EL (cell line): ENCODE measurements at regions not wholly inside any gene's neighbourhood (a gene's known extent, or its start where the extent isn't known, plus 50 kb on each side); places are given as distances from the start of the nearest gene placed in this dataset.
"Not testable (repeated sequence)": the region's sequence is repeated elsewhere in the genome, so short reads cannot be mapped to it uniquely, and the experiment has no call there.

Source experiments
- DNase-seq: peaks from one replicate; pipeline ENCODE4 v3.0.0-alpha.2; 2016

DNA sequence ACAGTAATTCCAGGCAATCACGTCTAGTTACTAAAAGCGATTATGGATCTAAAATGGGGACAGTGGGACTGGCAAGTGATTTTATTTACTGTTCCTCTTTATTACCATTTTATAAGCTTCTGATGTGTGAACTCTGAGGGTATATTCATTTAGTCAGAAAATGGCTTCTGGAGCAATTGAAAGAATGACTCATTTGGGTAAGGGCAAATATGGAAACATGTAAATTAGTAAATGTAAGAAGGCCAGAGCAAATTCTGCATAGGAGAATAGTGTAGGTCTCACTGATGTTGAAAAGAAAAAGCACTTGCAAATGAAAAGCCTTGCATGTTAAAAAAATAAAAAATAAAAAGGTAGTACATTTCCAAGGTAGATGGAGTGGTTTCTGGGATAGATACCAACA, 262.2 kb downstream of the KLF5 start:
- DNase-seq = no peak

DNA sequence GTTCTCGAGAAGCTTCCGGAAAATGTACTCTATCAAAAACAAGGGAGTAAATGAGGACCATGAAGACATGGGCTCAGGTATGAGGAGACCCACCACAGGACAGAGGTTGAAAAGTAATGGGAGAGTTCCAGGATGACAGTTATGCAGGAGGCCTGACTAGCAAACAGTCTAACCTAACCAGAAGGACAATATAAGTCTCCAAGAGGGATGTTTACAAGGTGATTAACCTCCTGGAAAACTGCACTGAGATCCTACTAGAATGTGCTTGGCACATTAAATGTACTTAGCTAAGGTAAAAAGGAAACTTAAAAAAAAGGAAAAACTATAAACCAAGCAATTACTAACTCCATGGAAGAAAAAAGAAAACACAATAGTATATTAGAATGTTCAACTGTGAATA, 258.3 kb downstream of the KLF5 start:
- no peak for DNase-seq

DNA sequence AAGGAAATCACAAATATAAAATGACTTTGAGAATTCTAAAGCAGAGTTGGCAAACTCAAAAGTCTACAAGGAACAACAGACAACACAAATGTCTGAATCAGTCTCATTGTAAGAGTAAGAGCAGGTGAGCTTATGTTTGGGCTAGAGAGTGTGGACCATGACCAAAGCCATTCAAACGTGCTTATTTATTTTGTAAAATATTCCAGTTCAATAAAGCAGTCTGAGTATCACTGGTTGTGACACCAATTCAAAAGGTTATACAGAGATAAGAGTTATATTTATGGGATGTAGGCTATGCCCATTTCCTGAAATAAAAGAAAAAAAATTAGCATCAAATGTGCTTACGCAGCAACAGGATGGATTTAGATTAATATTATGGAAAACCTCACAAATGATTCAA, 251.6 kb downstream of the KLF5 start:
- DNase-seq = no peak

DNA sequence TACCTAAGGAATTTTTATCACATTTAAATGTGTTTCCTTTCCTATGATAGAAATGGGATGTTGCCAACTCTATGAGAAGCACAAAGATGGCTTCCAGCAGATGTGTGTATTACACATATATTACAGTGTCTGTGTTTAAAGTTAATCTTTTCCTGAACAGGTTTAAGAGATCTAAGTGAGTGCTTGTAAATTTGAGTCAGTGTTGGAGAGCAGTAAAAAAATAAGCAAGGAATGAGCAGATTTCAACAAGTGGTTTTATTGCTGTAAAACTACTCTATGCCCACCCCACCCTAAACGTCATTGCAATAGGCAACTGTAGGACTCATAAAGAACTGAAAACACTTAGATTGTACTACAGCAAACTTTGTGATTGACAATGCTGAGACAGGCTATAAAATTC, 248.7 kb downstream of the KLF5 start:
- DNase-seq = peak; percentile 11

DNA sequence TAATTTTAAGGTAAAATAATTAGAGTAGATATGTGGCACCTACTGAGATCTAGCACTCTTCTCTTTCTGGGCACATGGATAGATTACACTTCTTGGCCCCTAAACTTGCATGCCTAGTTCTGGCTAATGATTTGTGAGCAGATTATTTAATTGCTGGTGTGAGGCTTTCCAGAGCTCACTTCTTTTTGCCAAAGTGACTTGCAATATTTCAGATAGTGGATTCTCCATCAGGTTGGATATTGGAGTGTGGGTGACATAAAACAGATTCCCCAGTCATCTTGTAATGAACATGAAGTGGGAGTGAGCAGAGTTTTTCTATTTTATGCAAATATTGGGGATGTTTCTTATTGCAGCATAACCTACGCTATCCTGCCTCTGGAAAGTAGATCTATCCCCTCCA, 247.9 kb downstream of the KLF5 start:
- no peak for DNase-seq

DNA sequence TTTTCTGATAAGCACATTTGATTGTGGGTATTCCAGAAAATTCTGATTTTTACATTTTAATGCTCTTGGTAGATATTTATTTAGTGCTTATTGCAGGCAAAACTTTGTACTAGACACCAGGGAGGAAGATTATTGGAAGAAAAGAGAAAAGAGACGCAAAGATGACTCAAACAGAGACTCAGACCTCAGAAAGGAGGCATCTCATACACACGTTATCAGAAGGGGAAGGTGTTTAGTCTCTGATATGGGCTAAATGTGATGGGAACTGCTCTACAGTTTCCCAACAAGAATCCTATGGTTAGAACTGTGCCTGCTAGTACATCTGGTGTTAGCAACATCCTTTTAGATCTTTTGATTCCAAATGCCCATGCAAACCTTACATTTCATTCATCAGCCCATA, 245.6 kb downstream of the KLF5 start:
- no peak for DNase-seq

DNA sequence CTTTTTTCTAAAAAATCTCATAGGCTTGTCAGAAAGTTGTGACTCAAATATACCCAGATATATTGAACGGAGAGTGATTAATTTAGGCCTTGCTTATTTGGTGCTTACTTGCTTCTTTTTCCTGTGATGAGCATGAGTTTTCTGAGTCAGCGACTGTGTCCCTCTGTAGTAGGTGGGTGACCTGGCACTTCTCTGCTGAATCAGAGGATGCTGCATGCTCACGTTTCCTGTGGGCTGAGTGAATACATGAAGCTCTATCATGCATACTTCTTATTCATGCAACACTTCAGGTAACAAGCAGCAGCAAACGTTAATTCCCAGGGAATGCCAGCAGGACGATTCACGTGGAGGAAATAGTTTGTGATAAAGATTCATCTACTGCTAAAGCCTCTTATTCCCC, 245.0 kb downstream of the KLF5 start:
- DNase-seq = peak; percentile 40

DNA sequence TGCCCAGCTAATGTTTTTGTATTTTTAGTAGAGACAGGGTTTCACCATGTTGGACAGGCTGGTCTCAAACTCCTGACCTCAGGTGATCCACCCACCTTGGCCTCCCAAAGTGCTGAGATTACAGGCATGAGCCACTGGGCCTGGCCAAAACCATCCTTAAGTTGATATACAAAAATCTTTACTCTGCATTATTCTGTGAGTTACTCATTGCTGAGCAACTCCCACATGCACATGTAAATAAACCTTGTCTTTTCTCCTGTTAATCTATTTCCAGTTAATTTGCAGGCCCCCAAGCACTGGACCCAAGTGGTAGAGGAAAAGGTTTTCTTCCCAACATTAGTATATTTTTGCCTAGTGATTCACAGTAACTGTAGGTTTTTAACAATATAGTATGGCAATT, 242.8 kb downstream of the KLF5 start:
- not testable (repeated sequence) for DNase-seq

DNA sequence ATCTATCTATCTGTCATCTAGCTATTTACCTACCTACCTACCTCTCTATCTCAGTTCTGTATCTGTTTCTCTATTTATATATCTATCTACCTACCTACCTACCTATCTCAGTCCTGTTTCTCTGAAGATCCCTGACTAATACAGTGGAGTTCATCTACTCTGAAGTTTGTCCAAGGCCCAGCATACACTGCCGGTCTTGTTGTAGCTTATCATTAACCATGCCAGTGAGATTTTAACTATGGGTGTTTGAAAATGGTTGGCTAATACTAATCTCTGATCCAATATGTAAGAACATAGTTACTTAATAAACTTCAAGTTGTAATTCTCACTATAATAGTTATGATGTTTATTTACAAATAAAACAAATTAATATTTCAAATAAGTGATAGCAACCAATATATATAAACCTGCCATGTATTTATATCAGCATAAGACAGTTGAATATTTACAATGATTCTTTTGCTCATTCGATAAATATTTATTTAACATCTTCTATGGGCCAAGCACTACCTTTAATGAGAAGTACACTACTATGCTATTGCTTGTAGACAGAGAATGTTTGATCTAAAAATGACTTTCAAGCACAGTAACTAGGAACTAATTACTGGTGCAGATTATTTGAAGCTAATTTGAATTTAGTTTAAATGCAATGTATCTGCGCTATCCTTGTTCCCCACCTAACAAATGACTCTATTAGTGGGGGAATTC, 242.1 kb downstream of the KLF5 start:
- no peak for DNase-seq

DNA sequence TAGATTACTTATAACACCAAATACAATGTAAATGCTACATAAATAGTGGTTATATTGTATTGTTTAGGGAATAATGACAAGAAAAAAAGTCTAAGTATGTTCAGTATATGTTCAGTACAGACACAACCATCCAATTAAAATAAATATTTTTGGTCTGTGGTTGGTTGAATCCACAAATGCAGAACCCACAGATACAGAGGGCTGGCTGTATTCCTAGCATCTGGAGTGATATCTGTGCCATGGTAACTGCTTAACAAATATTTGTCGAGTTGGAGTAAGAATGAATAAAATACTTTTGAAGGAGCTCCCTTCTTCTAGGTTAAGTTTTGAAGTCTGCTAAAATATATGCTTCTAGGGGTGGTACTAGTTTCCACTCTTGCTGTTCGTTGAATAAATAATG, 241.0 kb downstream of the KLF5 start:
- no peak for DNase-seq

DNA sequence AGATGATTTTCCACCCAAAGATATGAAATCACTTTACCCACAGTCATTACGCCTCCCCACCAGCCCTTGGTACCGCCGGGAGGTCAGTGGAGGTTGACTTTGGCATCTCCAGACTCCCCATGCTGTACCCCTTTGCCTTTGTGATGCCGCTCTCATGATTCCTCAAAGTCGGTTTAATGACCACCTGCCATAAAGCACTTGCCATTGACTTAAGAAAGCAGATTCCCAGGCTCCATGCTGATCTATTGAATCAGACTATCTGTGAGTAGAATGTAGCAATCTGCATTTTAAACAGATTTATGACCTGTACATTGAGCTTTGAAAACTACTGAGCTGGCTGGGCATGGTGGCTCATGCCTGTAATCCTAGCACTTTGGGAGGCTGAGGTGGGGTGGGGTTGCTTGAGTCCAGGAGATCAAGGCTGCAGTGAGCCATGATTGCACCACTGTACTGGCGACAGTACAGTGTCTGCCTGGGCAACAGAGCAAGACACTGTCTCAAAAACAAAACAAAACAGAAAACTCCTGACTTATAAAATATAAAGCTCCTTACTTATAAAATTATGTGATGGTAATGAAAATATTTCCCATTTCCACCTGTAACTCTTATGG, 235.2 kb downstream of the KLF5 start:
- no peak for DNase-seq

DNA sequence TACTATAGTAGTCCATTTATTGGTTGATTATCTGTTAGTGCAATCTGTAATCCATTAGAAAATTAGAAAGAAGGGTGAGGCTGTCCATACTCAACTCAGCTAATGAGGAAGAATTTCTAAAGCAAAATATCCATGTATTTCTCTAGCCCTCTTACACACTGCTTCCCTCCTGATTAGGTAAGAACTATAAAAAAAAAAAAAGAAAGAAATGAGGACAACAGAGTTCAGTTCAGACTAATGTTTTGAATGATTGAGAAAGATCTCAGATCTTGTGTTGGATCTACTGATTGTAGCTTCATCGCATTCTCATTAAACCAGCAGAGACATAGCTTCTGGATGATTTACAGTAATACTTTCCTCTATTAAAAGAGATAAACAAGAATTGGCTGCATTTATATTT, 233.3 kb downstream of the KLF5 start:
- DNase-seq = no peak

DNA sequence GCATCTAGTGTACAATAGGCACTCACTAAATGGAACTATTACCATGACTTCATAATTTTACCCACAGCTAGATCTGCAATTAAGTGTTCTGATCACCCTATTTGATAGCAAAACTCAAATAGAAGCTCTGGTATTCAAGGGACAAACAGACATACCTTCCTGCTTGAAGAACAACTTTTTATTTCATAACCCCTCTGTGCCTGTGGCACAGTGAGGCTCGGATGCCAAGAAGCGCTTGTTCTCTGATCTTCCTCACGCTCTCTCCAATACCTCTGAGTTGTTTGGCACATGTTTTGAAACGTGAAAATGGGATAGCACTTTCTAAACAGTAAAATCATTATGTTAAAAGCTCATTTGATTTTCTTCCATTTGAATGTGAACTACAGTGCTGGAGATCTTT, 232.0 kb downstream of the KLF5 start:
- no peak for DNase-seq

DNA sequence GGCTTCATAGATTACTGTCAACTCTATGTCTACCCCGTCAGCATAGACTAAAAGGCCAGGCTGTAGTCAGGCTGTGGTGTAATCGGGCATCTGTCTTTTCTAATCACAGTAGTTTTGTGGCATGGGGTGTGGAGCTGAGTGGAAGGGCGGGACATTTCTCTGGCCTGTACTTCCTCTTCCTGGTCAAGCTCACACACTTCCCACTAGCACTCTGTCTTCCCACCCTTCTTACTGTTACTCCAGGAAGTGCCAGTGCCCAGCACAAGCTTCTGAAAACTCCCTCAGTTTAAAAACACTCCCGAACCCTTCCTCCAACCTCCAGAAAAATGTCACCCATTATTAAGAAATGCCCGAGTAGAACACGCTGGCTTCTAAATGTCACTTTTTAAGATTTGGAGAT, 229.8 kb downstream of the KLF5 start:
- no peak for DNase-seq

DNA sequence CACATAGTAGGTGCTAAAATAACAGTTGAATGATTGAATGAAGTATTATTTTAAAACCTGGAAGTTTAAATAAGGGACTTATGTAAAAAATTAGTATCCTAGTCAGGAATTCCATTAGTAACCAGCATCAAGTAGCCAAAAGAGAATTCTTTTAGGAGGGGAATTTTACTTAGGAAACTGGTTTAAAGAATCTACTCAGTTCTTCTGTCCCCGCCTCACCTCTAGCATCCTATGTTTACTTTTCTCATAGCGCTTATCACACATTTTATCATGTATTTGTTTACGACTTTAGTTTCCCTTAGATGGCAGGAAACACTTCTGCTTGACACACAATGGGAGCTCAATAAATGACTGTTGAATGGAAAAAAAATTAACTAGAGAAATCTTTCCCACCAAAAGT, 229.0 kb downstream of the KLF5 start:
- DNase-seq = no peak

DNA sequence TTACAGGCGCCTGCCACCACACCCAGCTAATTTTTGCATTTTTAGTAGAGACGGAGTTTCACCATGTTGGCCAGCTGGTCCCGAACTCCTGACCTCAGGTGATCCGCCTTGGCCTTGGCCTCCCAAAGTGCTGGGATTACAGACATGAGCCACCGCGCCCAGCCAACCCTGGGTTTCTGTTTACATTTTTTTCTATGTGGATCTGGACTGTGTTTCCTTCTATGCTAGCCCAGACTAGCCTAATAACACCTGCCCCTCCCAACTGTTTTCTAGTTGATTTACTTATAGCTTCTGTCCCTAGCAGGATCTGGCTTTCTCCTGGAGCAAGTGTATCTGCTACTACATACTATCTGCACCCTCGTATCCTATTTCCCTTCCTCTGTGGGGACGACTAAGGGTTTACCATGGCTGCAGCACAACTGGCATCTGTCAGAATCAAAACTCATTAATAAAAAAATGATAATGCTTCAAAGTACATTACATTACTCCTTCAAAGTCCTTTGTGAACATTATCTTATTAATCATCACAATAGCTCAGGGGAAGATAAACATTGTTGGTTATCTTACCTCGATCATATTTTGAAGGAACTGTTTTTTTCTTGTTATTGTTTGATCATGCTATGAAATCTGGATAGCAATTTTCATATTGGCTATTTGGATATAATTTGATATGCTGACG, 228.3 kb downstream of the KLF5 start:
- no peak for DNase-seq

DNA sequence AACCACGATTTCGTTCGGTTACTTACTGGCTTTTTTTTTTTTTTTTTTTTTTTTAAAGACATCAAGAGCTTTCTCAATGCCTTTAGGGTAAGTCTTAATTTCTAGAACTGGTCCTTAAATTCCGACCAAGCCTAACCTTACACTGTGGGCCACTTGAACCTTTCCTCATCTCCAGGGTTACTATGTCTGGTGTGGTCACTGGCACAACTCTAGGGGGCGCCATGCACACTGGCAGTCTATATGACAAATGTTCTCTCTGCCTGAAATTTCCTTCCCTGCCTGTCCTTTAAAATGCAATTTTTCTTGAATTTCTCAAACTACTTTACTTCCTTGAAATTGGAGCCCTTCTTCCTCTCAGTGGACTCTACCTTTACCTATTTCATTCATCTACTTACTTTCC, 227.4 kb downstream of the KLF5 start:
- no peak for DNase-seq

DNA sequence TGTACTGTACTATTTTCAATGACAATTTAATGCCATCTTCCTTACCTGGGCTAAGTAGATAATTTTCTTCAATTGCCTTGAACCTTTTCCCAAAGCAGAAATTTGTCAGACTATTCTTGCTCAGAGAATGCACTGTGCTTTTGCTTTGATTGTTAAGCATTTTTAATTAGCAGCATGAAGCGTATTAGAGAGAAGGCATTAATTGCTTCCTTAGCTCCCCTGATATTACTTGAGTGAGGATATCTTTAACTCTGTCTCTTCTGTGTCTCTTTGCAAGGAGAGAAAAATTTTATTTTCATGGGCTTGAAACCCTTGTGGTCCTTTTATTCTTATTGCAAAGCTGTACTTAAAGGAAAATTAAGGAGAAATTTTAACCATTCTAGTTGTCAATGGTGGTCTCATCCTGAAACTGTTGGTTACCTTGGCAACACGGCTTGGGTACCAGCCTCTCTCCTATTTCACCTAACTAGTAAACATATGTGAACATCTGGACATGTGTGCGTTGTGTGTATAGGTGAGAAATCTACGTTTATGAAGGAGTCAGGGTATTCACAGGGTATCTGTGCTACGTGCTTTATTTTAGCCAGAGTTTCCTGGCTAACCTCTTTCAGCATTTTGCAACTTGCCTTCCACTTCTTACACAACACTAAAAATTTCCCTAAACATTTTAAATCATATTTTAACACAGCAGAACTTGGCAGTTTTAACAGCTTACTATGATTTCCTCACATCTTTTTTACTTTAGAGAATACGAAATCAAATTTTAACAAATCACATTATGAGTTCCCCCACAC, 225.5 kb downstream of the KLF5 start:
- no peak for DNase-seq

DNA sequence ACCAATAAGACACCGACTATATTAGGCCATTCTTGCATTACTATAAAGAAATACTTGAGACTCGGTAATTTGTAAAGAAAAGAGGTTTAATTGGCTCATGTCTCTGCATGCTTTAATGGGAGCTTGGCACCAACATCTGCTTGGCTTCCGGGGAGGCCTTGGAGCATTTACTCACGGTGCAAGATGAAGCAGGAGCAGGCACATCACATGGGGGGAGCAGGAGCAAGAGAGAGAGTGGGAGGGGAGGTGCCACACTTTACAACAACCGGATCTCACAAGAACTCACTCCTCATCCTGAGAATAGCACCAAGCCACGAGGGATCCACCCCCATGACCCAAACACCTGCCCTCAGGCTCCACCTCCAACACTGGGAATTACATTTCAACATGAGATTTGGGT, 224.8 kb downstream of the KLF5 start:
- DNase-seq = no peak

DNA sequence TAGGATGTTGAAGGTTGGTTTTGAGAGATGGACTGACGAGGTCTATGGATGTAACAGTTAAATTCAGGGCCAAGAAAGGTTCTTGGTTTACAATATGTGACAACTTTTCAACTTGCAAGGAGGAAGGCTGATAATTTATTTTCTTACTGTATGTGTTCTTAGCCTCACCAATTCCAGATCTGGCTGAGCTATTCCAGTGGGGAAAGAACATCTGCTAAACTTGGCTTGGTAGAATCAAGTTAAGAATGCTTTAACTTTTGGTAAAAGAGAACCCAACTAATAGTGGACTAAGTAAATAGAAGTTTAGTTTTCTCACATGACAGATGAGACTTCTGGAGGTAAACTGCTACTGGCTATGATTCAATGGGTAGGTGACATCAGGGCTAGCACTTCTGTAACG, 222.9 kb downstream of the KLF5 start:
- DNase-seq = no peak

DNA sequence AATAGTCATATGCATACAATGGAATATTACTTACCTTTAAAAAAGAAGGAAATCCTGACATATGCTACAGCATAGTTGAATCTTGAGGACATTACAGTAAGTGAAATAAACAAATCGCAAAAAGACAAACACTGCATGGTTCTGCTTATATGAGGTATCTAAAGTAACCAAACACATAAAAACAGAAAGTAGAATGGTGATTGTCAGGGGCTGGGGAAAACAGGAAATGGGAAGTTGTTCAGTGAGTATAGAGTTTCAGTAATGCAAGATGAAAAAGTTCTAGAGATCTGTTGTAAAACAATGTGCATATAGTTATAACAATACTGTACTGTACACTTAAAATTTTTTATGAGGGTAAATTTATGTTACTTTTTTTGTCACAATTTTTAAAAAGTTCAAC, 219.4 kb downstream of the KLF5 start:
- no peak for DNase-seq

DNA sequence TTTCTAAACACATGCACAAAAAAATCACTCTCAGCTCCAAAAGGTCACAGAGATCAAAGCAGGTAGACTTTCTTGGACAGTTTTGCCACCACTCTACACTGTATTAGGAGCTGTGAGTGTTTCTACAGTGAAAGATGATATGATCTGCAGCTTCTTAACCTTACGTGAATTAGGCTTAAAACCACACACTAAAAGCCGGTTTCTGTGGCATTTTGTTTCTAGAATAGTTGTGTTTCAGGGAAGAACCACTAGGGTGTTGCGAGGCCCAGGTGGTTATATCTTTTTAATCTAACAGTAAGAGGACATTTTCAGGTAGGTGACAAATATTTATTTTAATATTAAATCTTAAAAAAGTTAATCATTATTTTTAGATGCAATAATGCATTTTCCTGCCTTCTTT, 216.4 kb downstream of the KLF5 start:
- no peak for DNase-seq

DNA sequence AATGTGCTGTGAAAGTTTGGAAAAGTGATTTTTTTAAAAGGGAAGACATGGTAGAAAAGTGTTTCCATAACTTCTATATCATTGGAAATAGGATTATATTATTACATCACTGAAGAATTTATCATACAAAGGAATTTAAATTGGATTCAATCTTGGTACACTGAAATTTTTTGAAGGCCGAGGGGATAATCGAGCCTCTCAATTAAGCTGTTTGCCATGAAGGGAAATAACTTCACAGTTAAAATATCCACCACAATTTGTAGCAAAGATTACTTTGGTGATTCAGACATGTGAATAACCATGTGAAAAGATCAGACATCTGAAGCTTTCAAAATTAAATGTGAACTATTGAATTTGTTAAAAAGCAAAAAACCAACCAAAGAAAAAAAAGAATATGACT, 215.3 kb downstream of the KLF5 start:
- peak; percentile 69 for DNase-seq

DNA sequence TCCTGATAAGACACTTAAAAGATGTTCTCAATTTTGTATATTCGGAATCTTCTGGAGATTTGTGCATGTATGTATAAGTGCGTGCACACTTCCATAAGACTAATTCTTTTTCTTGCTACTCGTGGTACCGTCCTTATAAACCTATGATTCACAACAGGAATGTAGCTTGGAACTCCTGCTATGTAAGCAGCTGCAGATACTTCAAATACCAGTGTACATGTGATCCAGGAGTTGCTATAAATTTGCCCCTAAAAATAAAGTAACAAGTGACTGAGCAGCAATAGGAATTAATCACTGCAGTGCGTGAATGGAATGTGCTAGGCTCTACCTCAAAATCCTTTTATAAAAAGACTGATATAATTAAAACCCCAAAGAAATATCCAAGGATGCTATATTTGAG, 214.9 kb downstream of the KLF5 start:
- peak; percentile 88 for DNase-seq
